H9 (cell line): ENCODE measurements at regions not wholly inside any gene's neighbourhood (a gene's known extent, or its start where the extent isn't known, plus 50 kb on each side); places are given as distances from the start of the nearest gene placed in this dataset.

Source experiments
- DNase-seq: peaks from one replicate; pipeline ENCODE4 v3.0.0-alpha.2; 2017
- H2AFZ ChIP-seq: one replicate; pipeline ENCODE4 v1.6.1; 2013; ENCODE audit warnings: mild to moderate bottlenecking, low read length, control low read depth, moderate library complexity
- H2AK5ac ChIP-seq: 2 replicates; pipeline ENCODE4 v1.6.1; 2013; ENCODE audit warnings: low read length, control low read depth, mixed read lengths; ENCODE audit not compliant: insufficient read length
- H2BK120ac ChIP-seq: one replicate; pipeline ENCODE4 v1.6.1; 2013; ENCODE audit warnings: low read depth, mild to moderate bottlenecking, low read length, control low read depth, inconsistent platforms; ENCODE audit not compliant: poor library complexity, severe bottlenecking
- H2BK12ac ChIP-seq: 2 replicates; pipeline ENCODE4 v1.6.1; 2013; ENCODE audit warnings: low read length, control low read depth, mixed read lengths, low read depth; ENCODE audit not compliant: insufficient read length
- H2BK15ac ChIP-seq: 2 replicates; pipeline ENCODE4 v1.6.1; 2013; ENCODE audit warnings: low read depth, low read length, control low read depth
- H2BK20ac ChIP-seq: one replicate; pipeline ENCODE4 v1.6.1; 2013; ENCODE audit warnings: low read depth, mild to moderate bottlenecking, low read length, control low read depth, inconsistent platforms; ENCODE audit not compliant: poor library complexity, severe bottlenecking
- H2BK5ac ChIP-seq: 2 replicates; pipeline ENCODE4 v1.6.1; 2013; ENCODE audit warnings: low read length, control low read depth, mixed read lengths; ENCODE audit not compliant: insufficient read length
- H3K14ac ChIP-seq: 2 replicates; pipeline ENCODE4 v1.6.1; 2013; ENCODE audit warnings: low read length, control low read depth; ENCODE audit not compliant: insufficient read depth
- H3K18ac ChIP-seq: 2 replicates; pipeline ENCODE4 v1.6.1; 2013; ENCODE audit warnings: low read depth, mild to moderate bottlenecking, mixed read lengths, low read length, control low read depth; ENCODE audit not compliant: insufficient read length
- H3K23ac ChIP-seq: 2 replicates; pipeline ENCODE4 v1.6.1; 2013; ENCODE audit warnings: low read length, control low read depth, mixed read lengths, low read depth; ENCODE audit not compliant: insufficient read length
- H3K23me2 ChIP-seq: 2 replicates; pipeline ENCODE4 v1.6.1; 2013; ENCODE audit warnings: low read depth, mild to moderate bottlenecking, mixed read lengths, low read length, control low read depth; ENCODE audit not compliant: insufficient read length, poor library complexity, severe bottlenecking
- H3K27ac ChIP-seq: 2 replicates; pipeline ENCODE4 v1.5.1; 2013; ENCODE audit warnings: low read length, control low read depth, mixed read lengths, low read depth; ENCODE audit not compliant: insufficient read length
- H3K27me3 ChIP-seq: 2 replicates; pipeline ENCODE4 v1.6.1; 2013; ENCODE audit warnings: low read length, control low read depth, inconsistent platforms; ENCODE audit not compliant: insufficient read depth
- H3K4ac ChIP-seq: 2 replicates; pipeline ENCODE4 v1.6.1; 2013; ENCODE audit warnings: low read depth, mild to moderate bottlenecking, control low read depth, inconsistent platforms, low read length, moderate library complexity
- H3K4me1 ChIP-seq: 2 replicates; pipeline ENCODE4 v1.6.1; 2013; ENCODE audit warnings: low read length, control low read depth, inconsistent platforms; ENCODE audit not compliant: insufficient read depth
- H3K4me2 ChIP-seq: 2 replicates; pipeline ENCODE4 v1.6.1; 2013; ENCODE audit warnings: low read length, control low read depth, mixed read lengths; ENCODE audit not compliant: insufficient read length, insufficient read depth
- H3K56ac ChIP-seq: 2 replicates; pipeline ENCODE4 v1.6.1; 2013; ENCODE audit warnings: low read depth, mild to moderate bottlenecking, mixed read lengths, low read length, control low read depth; ENCODE audit not compliant: insufficient read length
- H3K79me1 ChIP-seq: 2 replicates; pipeline ENCODE4 v1.6.1; 2013; ENCODE audit warnings: low read depth, mild to moderate bottlenecking, moderate library complexity, low read length, control low read depth, inconsistent platforms; ENCODE audit not compliant: insufficient read depth, poor library complexity, severe bottlenecking
- H3K79me2 ChIP-seq: 2 replicates; pipeline ENCODE4 v1.6.1; 2013; ENCODE audit warnings: low read length, control low read depth, inconsistent platforms; ENCODE audit not compliant: insufficient read depth
- H3K9ac ChIP-seq: 2 replicates; pipeline ENCODE4 v1.6.1; 2013; ENCODE audit warnings: low read length, control low read depth, mixed read lengths; ENCODE audit not compliant: insufficient read length; ENCODE audit errors: extremely low read depth
- H3K9me3 ChIP-seq: one replicate; pipeline ENCODE4 v1.6.1; 2013; ENCODE audit warnings: low read depth, low read length, inconsistent platforms; ENCODE audit not compliant: control insufficient read depth
- H3T11ph ChIP-seq: one replicate; pipeline ENCODE4 v1.6.1; 2013; ENCODE audit warnings: mild to moderate bottlenecking, low read length, control low read depth, inconsistent platforms
- H4K20me1 ChIP-seq: one replicate; pipeline ENCODE4 v1.6.1; 2013; ENCODE audit not compliant: control insufficient read depth, insufficient read length, insufficient read depth
- H4K5ac ChIP-seq: 2 replicates; pipeline ENCODE4 v1.6.1; 2013; ENCODE audit warnings: low read depth, mild to moderate bottlenecking, mixed read lengths, low read length, control low read depth; ENCODE audit not compliant: insufficient read length
- H4K8ac ChIP-seq: replicated peaks from 2 replicates; pipeline ENCODE4 v1.6.1; 2013; ENCODE audit warnings: low read length, control low read depth, mixed read lengths, low read depth; ENCODE audit not compliant: insufficient read length
- H4K91ac ChIP-seq: 2 replicates; pipeline ENCODE4 v1.6.1; 2013; ENCODE audit warnings: low read depth, mild to moderate bottlenecking, moderate library complexity, mixed read lengths, low read length, control low read depth; ENCODE audit not compliant: insufficient read length
- H3K27ac Mint-ChIP-seq, 3 experiments: 2 replicates in 2 of 3; 3 replicates in 1 of 3; pipeline ENCODE4 v1.8.0; 2020 to 2021; ENCODE audit warnings: mixed read lengths in 3 of 3, mild to moderate bottlenecking in 1 of 3, moderate library complexity in 1 of 3
- H3K27me3 Mint-ChIP-seq: 2 replicates; pipeline ENCODE4 v1.8.0; 2021; ENCODE audit warnings: low read depth, mild to moderate bottlenecking, moderate library complexity, mixed read lengths
- H3K36me3 Mint-ChIP-seq, 3 experiments: 2 replicates in 2 of 3; 3 replicates in 1 of 3; pipeline ENCODE4 v1.8.0; 2020 to 2021; ENCODE audit warnings: low read depth in 3 of 3, mixed read lengths in 3 of 3; ENCODE audit not compliant: insufficient read depth in 1 of 3
- H3K4me1 Mint-ChIP-seq, 2 experiments: 2 replicates each; pipeline ENCODE4 v1.8.0; 2020; ENCODE audit warnings: mixed read lengths in 2 of 2
- H3K4me3 Mint-ChIP-seq, 2 experiments: 2 replicates in 1 of 2; 3 replicates in 1 of 2; pipeline ENCODE4 v1.8.0; 2020 to 2021; ENCODE audit warnings: mild to moderate bottlenecking in 2 of 2, mixed read lengths in 2 of 2, moderate library complexity in 1 of 2
- H3K9me3 Mint-ChIP-seq, 2 experiments: 2 replicates in 1 of 2; 3 replicates in 1 of 2; pipeline ENCODE4 v1.8.0; 2020; ENCODE audit warnings: mild to moderate bottlenecking in 2 of 2, mixed read lengths in 2 of 2, moderate library complexity in 1 of 2
- CTCF ChIP-seq: fragments of 200-600 bp; sonication (generic); conservative IDR thresholded peaks from 3 replicates; pipeline ENCODE4 v1.8.0; 2021; ENCODE audit warnings: antibody characterized with exemption, mild to moderate bottlenecking
- WGBS: extraction: QIAGEN DNeasy Blood & Tissue Kit; methylation state at CpG from one replicate; pipeline ENCODE4 v1.1.7; 2013; ENCODE audit warnings: missing lambda C conversion rate, low lambda C conversion rate, mixed read lengths; ENCODE audit not compliant: insufficient read length; ENCODE audit errors: extremely low coverage; 5-methylcytosine and 5-hydroxymethylcytosine counted together

GRCh38 chr9:7367726-7368125 lies 431.9 kb downstream of the DMAC1 start:
- Mint-ChIP-seq H3K4me3 (no peak overlapping the region), H3K36me3 (peaks cover 0 to 1% (median 0%) of the 10 kb centered on the region in 3 experiments; a peak in 1 of 7 replicates), H3K9me3 (no peaks in the 10 kb centered on the region), H3K27me3 (no peaks in the 10 kb centered on the region), H3K4me1 (peaks cover 8 to 15% of the 10 kb centered on the region in 2 experiments), H3K27ac (no peak overlapping the region)
- Histone ChIP-seq H4K5ac (no peak overlapping the region), H2BK20ac (no peak overlapping the region), H3K9me3 (no peaks in the 10 kb centered on the region), H3K27me3 (no peaks in the 10 kb centered on the region), H3K18ac (no peak overlapping the region), H2AFZ (no peak overlapping the region), H3K14ac (no peak overlapping the region), H4K8ac (no peak overlapping the region), H3T11ph (no peak overlapping the region), H2BK5ac (no peak overlapping the region), H2BK120ac (no peak overlapping the region), H3K9ac (no peak overlapping the region), H4K20me1 (no peaks in the 10 kb centered on the region), H3K27ac (no peak overlapping the region), H3K4ac (no peak overlapping the region), H3K23me2 (no peaks in the 10 kb centered on the region), H3K79me2 (no peaks in the 10 kb centered on the region), H3K56ac (no peak overlapping the region), H2AK5ac (no peak overlapping the region), H2BK15ac (no peak overlapping the region), H3K23ac (no peak overlapping the region), H2BK12ac (no peak overlapping the region), H3K79me1 (no peaks in the 10 kb centered on the region), H3K4me2 (no peak overlapping the region), H3K4me1 (no peaks in the 10 kb centered on the region), H4K91ac (no peak overlapping the region)
- no peak for DNase-seq
- no CpG with 5 or more reads among the region's 1 CpG for WGBS
- TF ChIP-seq CTCF = no peak
